IMR-90 (cell line): ENCODE measurements at regions not wholly inside any gene's neighbourhood (a gene's known extent, or its start where the extent isn't known, plus 50 kb on each side); places are given as distances from the start of the nearest gene placed in this dataset.
"Not testable (repeated sequence)": the region's sequence is repeated elsewhere in the genome, so short reads cannot be mapped to it uniquely, and the experiment has no call there.

Experiments used
- ATAC-seq: fragments of 200-7000 bp; cut with Tn5 transposase; 2 replicates; pipeline ENCODE4 v1.9.1; 2020; ENCODE audit warnings: low read depth, mild to moderate bottlenecking, moderate library complexity
- BruUV-seq: library from RNA; stranded (reverse); fragments of 400-500 nt; replicated peaks from 2 replicates; lab custom pipeline; 2021; lab: Mats Ljungman, UMichigan
- CTCF ChIA-PET: fragments of 300-600 bp; formaldehyde crosslinking; extraction: SDS; loops from one replicate; lab custom pipeline; 2021; ENCODE audit warnings: antibody characterized with exemption; lab: Yijun Ruan, JAX
- POLR2A ChIA-PET: fragments of 300-600 bp; sonication (Branson Sonifier 250); formaldehyde crosslinking; loops from one replicate; lab custom pipeline; 2022; ENCODE audit warnings: antibody characterized with exemption; ENCODE audit not compliant: unreplicated experiment; lab: Charles Lee
- DNase-seq: peaks from one replicate; pipeline ENCODE4 v3.0.0; 2013
- H2AFZ ChIP-seq: replicated peaks from 2 replicates; pipeline ENCODE3; 2013; ENCODE audit warnings: low read length, mild to moderate bottlenecking; ENCODE audit not compliant: poor library complexity
- H2AK5ac ChIP-seq: 2 replicates; pipeline ENCODE4 v1.6.1; 2013; ENCODE audit warnings: low read depth, low read length, inconsistent platforms
- H2AK9ac ChIP-seq: replicated peaks from 2 replicates; pipeline ENCODE3; 2013; ENCODE audit warnings: mild to moderate bottlenecking, low read depth, low read length, moderate library complexity; ENCODE audit not compliant: poor library complexity
- H2BK120ac ChIP-seq: 2 replicates; pipeline ENCODE4 v1.6.1; 2013; ENCODE audit warnings: low read depth, low read length, inconsistent platforms
- H2BK15ac ChIP-seq: 3 replicates; pipeline ENCODE4 v1.6.1; 2013; ENCODE audit warnings: low read depth, low read length, inconsistent platforms
- H2BK20ac ChIP-seq: 2 replicates; pipeline ENCODE4 v1.6.1; 2013; ENCODE audit warnings: low read depth, mild to moderate bottlenecking, inconsistent platforms, low read length, moderate library complexity
- H2BK5ac ChIP-seq: 2 replicates; pipeline ENCODE4 v1.6.1; 2013; ENCODE audit warnings: mild to moderate bottlenecking, low read depth, low read length, inconsistent platforms; ENCODE audit not compliant: poor library complexity, severe bottlenecking
- H3K14ac ChIP-seq: replicated peaks from 2 replicates; pipeline ENCODE4 v1.6.1; 2013; ENCODE audit warnings: low read depth, low read length, inconsistent platforms
- H3K18ac ChIP-seq: 2 replicates; pipeline ENCODE4 v1.6.1; 2013; ENCODE audit warnings: low read depth, low read length, control low read depth
- H3K23ac ChIP-seq: 2 replicates; pipeline ENCODE4 v1.6.1; 2013; ENCODE audit warnings: low read depth, low read length, inconsistent platforms
- H3K27ac ChIP-seq: 2 replicates; pipeline ENCODE4 v1.5.1; 2013; ENCODE audit warnings: mild to moderate bottlenecking, control low read depth, low read length; ENCODE audit not compliant: insufficient read depth
- H3K27me3 ChIP-seq: 2 replicates; pipeline ENCODE4 v1.6.1; 2013; ENCODE audit warnings: low read length; ENCODE audit not compliant: control insufficient read depth, insufficient read depth
- H3K36me3 ChIP-seq: 2 replicates; pipeline ENCODE4 v1.6.1; 2013; ENCODE audit warnings: low read length, mixed read lengths; ENCODE audit not compliant: control insufficient read depth, insufficient read depth
- H3K4ac ChIP-seq: 2 replicates; pipeline ENCODE4 v1.6.1; 2013; ENCODE audit warnings: low read depth, low read length, inconsistent platforms
- H3K4me1 ChIP-seq: 2 replicates; pipeline ENCODE4 v1.6.1; 2013; ENCODE audit warnings: low read length, mixed read lengths; ENCODE audit not compliant: control insufficient read depth, insufficient read depth
- H3K4me2 ChIP-seq: 2 replicates; pipeline ENCODE4 v1.6.1; 2013; ENCODE audit warnings: low read depth, mild to moderate bottlenecking, control low read depth, low read length, moderate library complexity
- H3K4me3 ChIP-seq: 2 replicates; pipeline ENCODE4 v1.5.1; 2013; ENCODE audit warnings: low read depth, mild to moderate bottlenecking, control low read depth, low read length, moderate library complexity; ENCODE audit not compliant: insufficient read depth
- H3K56ac ChIP-seq: 2 replicates; pipeline ENCODE4 v1.6.1; 2013; ENCODE audit warnings: low read length, inconsistent platforms; ENCODE audit not compliant: insufficient read depth; ENCODE audit errors: extremely low read depth
- H3K79me1 ChIP-seq, 2 experiments: 2 replicates each; pipeline ENCODE4 v1.6.1; 2013; ENCODE audit warnings: low read length in 2 of 2, inconsistent platforms in 1 of 2, low read depth in 1 of 2
- H3K9ac ChIP-seq: 2 replicates; pipeline ENCODE4 v1.6.1; 2013; ENCODE audit warnings: low read depth, low read length, control low read depth
- H3K9me1 ChIP-seq: 2 replicates; pipeline ENCODE4 v1.6.1; 2013; ENCODE audit warnings: low read length, inconsistent platforms; ENCODE audit not compliant: insufficient read depth
- H3K9me3 ChIP-seq: 2 replicates; pipeline ENCODE4 v1.6.1; 2013; ENCODE audit warnings: low read length; ENCODE audit not compliant: control insufficient read depth, insufficient read depth
- H4K20me1 ChIP-seq: 2 replicates; pipeline ENCODE4 v1.6.1; 2013; ENCODE audit warnings: low read length, inconsistent platforms; ENCODE audit not compliant: insufficient read depth
- H4K5ac ChIP-seq: 2 replicates; pipeline ENCODE4 v1.6.1; 2013; ENCODE audit warnings: mild to moderate bottlenecking, low read depth, low read length, control low read depth
- H4K8ac ChIP-seq, 2 experiments: 2 replicates each; pipeline ENCODE4 v1.6.1; 2013; ENCODE audit warnings: low read depth in 2 of 2, low read length in 2 of 2, control low read depth in 1 of 2, inconsistent platforms in 1 of 2
- H4K91ac ChIP-seq: 2 replicates; pipeline ENCODE4 v1.6.1; 2013; ENCODE audit warnings: low read depth, low read length, inconsistent platforms; ENCODE audit not compliant: insufficient read depth
- WGBS, 2 experiments: methylation state at CpG; one replicate each; pipeline versions ENCODE4 v1.1.5 to v1.1.7; 2013; ENCODE audit warnings: missing lambda C conversion rate in 2 of 2; ENCODE audit not compliant: insufficient read length in 1 of 2; ENCODE audit errors: extremely low coverage in 2 of 2; 5-methylcytosine and 5-hydroxymethylcytosine counted together
- dilution Hi-C: fragments of 300-500 bp; cut with HindIII; formaldehyde crosslinking; loops from one replicate; pipeline ENCODE4 v1.14.3; 2018; ENCODE audit warnings: low sequenced_read_pairs; ENCODE audit not compliant: unreplicated experiment
- in situ Hi-C: fragments of 300-500 bp; cut with MboI; formaldehyde crosslinking; loops from 3 replicates; pipeline ENCODE4 v1.14.3; 2019; ENCODE audit warnings: low sequenced_read_pairs, inconsistent platforms, mixed read lengths
- intact Hi-C: fragments of 100-400 bp; cut with micrococcal nuclease; formaldehyde crosslinking; loops from 2 replicates; pipeline ENCODE4 v1.10.0; 2022

DNA sequence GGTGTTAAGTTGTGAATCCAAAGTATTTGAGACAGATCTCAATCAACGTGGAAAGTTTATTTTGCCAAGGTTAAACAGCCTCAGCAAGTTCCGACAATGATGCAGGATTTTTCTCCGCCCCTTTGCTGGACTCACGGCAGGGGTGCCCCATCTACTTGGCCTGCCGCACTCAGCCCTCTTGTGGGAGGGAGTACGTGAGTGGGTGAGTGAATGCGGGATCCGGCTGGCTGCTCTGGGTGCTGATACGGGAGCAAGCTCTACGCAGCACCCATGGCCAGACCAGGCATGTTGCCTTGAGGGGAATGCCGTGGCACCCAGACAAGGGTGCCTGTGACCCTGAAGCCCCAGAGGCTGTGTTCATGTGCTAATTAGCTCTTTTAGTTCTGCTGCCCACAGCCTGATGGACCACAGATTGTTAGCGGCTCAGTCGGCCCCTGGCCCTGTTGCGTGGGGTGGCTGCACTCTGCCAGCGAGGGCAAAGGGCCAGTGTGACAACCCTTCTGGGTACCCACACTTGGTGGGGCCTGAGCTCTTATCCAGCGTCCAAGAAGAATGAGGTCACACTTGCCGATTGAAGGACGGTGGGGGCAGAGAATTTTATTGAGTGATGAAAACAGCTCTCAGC is 81.2 kb upstream of the FAM153A start:
- H3K27ac ChIP-seq, H4K5ac ChIP-seq, H2AK5ac ChIP-seq, H2AFZ ChIP-seq, POLR2A ChIA-PET, H2AK9ac ChIP-seq, H3K18ac ChIP-seq, H3K23ac ChIP-seq, H3K36me3 ChIP-seq, H4K91ac ChIP-seq, H3K9me3 ChIP-seq, H3K4me2 ChIP-seq, H4K20me1 ChIP-seq, H3K9me1 ChIP-seq, intact Hi-C loops, H3K79me1 ChIP-seq, BruUV-seq, ATAC-seq, H3K9ac ChIP-seq, H2BK120ac ChIP-seq, H3K27me3 ChIP-seq, H3K4me3 ChIP-seq, dilution Hi-C loops, H2BK15ac ChIP-seq, CTCF ChIA-PET, H3K4ac ChIP-seq, H2BK5ac ChIP-seq, H3K56ac ChIP-seq, H2BK20ac ChIP-seq, H3K4me1 ChIP-seq, H4K8ac ChIP-seq, DNase-seq, H3K14ac ChIP-seq, in situ Hi-C loops: not testable (repeated sequence)
- no CpG with 5 or more reads among the region's 18 CpGs for WGBS, 2 experiments

DNA sequence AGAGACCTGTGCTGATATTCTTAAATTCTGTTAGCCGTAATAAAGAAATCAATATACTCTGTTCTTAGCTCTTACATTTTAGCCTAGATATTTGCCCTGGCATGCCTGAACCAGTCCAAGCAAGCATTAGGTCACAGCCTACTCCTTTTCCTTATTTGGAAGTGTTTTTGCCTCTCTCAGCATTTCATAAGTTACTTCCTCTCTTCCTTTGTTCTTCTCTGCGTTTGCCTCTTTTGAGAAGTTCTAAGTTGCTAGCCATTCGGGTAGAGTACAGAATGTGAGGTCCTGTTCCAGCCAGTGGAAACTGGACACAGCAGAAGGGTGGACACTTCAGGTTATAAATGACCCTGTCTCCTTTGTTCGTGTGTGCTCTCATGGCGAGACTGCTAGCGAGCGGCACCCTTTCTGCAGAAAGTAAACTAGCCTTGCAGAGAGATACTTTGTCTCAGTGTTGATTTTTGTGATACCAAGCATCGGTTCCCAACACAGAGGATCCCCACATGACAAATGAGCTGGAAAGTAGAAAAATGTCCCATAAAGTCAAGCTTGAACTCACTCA is 75.0 kb upstream of the FAM153A start:
- dilution Hi-C loops, H3K79me1 ChIP-seq, H3K18ac ChIP-seq, H3K9ac ChIP-seq, H4K91ac ChIP-seq, H3K27ac ChIP-seq, H3K4ac ChIP-seq, H3K14ac ChIP-seq, ATAC-seq, intact Hi-C loops, H2BK20ac ChIP-seq, POLR2A ChIA-PET, DNase-seq, H3K4me1 ChIP-seq, H4K20me1 ChIP-seq, H2AK5ac ChIP-seq, H3K9me1 ChIP-seq, H4K8ac ChIP-seq, H3K9me3 ChIP-seq, H2AK9ac ChIP-seq, H3K4me2 ChIP-seq, in situ Hi-C loops, H3K4me3 ChIP-seq, H4K5ac ChIP-seq, H3K27me3 ChIP-seq, H2AFZ ChIP-seq, H3K23ac ChIP-seq, BruUV-seq, H3K36me3 ChIP-seq, CTCF ChIA-PET, H2BK15ac ChIP-seq, H2BK120ac ChIP-seq, H3K56ac ChIP-seq: not testable (repeated sequence)
- no CpG with 5 or more reads among the region's 8 CpGs for whole genome bisulfite sequencing, 2 experiments
- peak overlapping the region; percentile 19 for H2BK5ac ChIP-seq
